PFSK-1 (cell line): ENCODE measurements at regions not wholly inside any gene's neighbourhood (a gene's known extent, or its start where the extent isn't known, plus 50 kb on each side); places are given as distances from the start of the nearest gene placed in this dataset.

ENCODE experiments used
- FOXP2 ChIP-seq: optimal IDR thresholded peaks from 2 replicates; pipeline ENCODE3; 2011; ENCODE audit warnings: borderline replicate concordance, control low read depth, inconsistent platforms; ENCODE audit not compliant: insufficient read depth; ENCODE audit errors: extremely low read length, extremely low read depth
- POLR2AphosphoS5 ChIP-seq: IDR thresholded peaks from 2 replicates; pipeline ENCODE4 v1.6.1; 2012; ENCODE audit warnings: low read depth, mild to moderate bottlenecking, control low read depth, low read length, moderate library complexity
- REST ChIP-seq, 2 experiments: IDR thresholded peaks; 2 replicates each; pipeline versions ENCODE4 v1.6.1 to v1.8.0; 2011 to 2012; ENCODE audit warnings: low read depth in 2 of 2, low read length in 2 of 2, control low read depth in 1 of 2, inconsistent platforms in 1 of 2, mild to moderate bottlenecking in 1 of 2, moderate library complexity in 1 of 2; ENCODE audit not compliant: insufficient read depth in 1 of 2
- SIN3A ChIP-seq: IDR thresholded peaks from 2 replicates; pipeline ENCODE4 v1.6.1; 2012; ENCODE audit warnings: mild to moderate bottlenecking, low read length, moderate library complexity, borderline replicate concordance; ENCODE audit not compliant: insufficient read depth
- TAF1 ChIP-seq: IDR thresholded peaks from 2 replicates; pipeline ENCODE4 v1.6.1; 2012; ENCODE audit warnings: low read length, control low read depth, borderline replicate concordance; ENCODE audit not compliant: insufficient read depth

GRCh38 chr11:128240546-128240945 is 346.8 kb downstream of the ETS1 start:
- TF ChIP-seq SIN3A (peak; percentile 79; the same call in 1 of the 2 replicates), POLR2AphosphoS5 (0 out of 2 replicates have a peak, but pooled peaks have one; percentile 29), TAF1 (no peak; the same call in 1 of the 2 replicates)

- no peak for TF ChIP-seq REST (IDR thresholded peaks at IDR 0.05; ENCODE audit: insufficient read depth in 1 of 2, low read depth in 2 of 2, low read length in 2 of 2)
- TF ChIP-seq POLR2AphosphoS5, result no peak
- no peak for TF ChIP-seq FOXP2
- no peak for TF ChIP-seq SIN3A
- no peak for TF ChIP-seq TAF1
Observed at GRCh38 chr11:128239306-128239705, 348.1 kb downstream of the ETS1 start.

GRCh38 chr11:128238521-128239265 is 348.7 kb downstream of the ETS1 start:
- TF ChIP-seq TAF1, result no peak
- no peak for TF ChIP-seq FOXP2
- TF ChIP-seq SIN3A, result no peak
- no peak for TF ChIP-seq POLR2AphosphoS5
- no peak for TF ChIP-seq REST (IDR thresholded peaks at IDR 0.05; ENCODE audit: insufficient read depth in 1 of 2, low read depth in 2 of 2, low read length in 2 of 2)

GRCh38 chr11:128236506-128237498 is 350.6 kb downstream of the ETS1 start:
- TF ChIP-seq FOXP2 (no peak), TAF1 (no peak), REST (IDR thresholded peaks at IDR 0.05; ENCODE audit: insufficient read depth in 1 of 2, low read depth in 2 of 2, low read length in 2 of 2) (no peak), SIN3A (no peak), POLR2AphosphoS5 (no peak)

- peak; percentile 22; the same call in 1 of the 2 replicates for TF ChIP-seq POLR2AphosphoS5
- no peak for TF ChIP-seq FOXP2
- TF ChIP-seq TAF1, result peak; percentile 34; the same call in 1 of the 2 replicates
- TF ChIP-seq REST (IDR thresholded peaks at IDR 0.05; ENCODE audit: insufficient read depth in 1 of 2, low read depth in 2 of 2, low read length in 2 of 2), result no peak; a peak in 1 of 4 replicates
- TF ChIP-seq SIN3A, result no peak; the same call in 1 of the 2 replicates
Observed at GRCh38 chr11:128235958-128236357, 351.4 kb downstream of the ETS1 start.
